ENCODE measurements at regions not wholly inside any gene's neighbourhood (a gene's known extent, or its start where the extent isn't known, plus 50 kb on each side); places are given as distances from the start of the nearest gene placed in this dataset.
"Not testable (repeated sequence)": the region's sequence is repeated elsewhere in the genome, so short reads cannot be mapped to it uniquely, and the experiment has no call there.

- no peak for DNase-seq
Observed at GRCh38 chr9:113665756-113666155, 202.2 kb downstream of the RGS3 start.

- no peak for DNase-seq
Observed at GRCh38 chr9:113668061-113668460, 204.5 kb downstream of the RGS3 start.

GRCh38 chr9:113669522-113670115, 206.1 kb downstream of the RGS3 start:
- no peak for DNase-seq

GRCh38 chr9:113673726-113674125, 202.4 kb upstream of the ZNF618 start:
- DNase-seq: no peak

GRCh38 chr9:113674436-113674835, 201.7 kb upstream of the ZNF618 start:
- DNase-seq: no peak

GRCh38 chr9:113675475-113675941, 200.6 kb upstream of the ZNF618 start:
- no peak for DNase-seq

GRCh38 chr9:113677057-113677456, 199.1 kb upstream of the ZNF618 start:
- DNase-seq: no peak

- DNase-seq: no peak
Observed at GRCh38 chr9:113677569-113677968, 198.5 kb upstream of the ZNF618 start.

GRCh38 chr9:113678119-113678858, 197.8 kb upstream of the ZNF618 start:
- DNase-seq: no peak

- no peak for DNase-seq
Observed at GRCh38 chr9:113678859-113679256, 197.3 kb upstream of the ZNF618 start.

- peak; percentile 38 for DNase-seq
Observed at GRCh38 chr9:113682297-113682771, 193.8 kb upstream of the ZNF618 start.

GRCh38 chr9:113685636-113686035, 190.5 kb upstream of the ZNF618 start:
- DNase-seq: not testable (repeated sequence)

GRCh38 chr9:113687107-113687679, 188.9 kb upstream of the ZNF618 start:
- DNase-seq: no peak

- no peak for DNase-seq
Observed at GRCh38 chr9:113687680-113688371, 188.3 kb upstream of the ZNF618 start.

GRCh38 chr9:113690055-113690740, 185.9 kb upstream of the ZNF618 start:
- no peak for DNase-seq

GRCh38 chr9:113692256-113692655, 183.9 kb upstream of the ZNF618 start:
- no peak for DNase-seq

GRCh38 chr9:113694912-113695311, 181.2 kb upstream of the ZNF618 start:
- no peak for DNase-seq

- no peak for DNase-seq
Observed at GRCh38 chr9:113695440-113695851, 180.7 kb upstream of the ZNF618 start.

- no peak for DNase-seq
Observed at GRCh38 chr9:113695901-113696300, 180.2 kb upstream of the ZNF618 start.

GRCh38 chr9:113701774-113702755, 174.0 kb upstream of the ZNF618 start:
- DNase-seq: no peak

- no peak for DNase-seq
Observed at GRCh38 chr9:113705306-113705927, 170.7 kb upstream of the ZNF618 start.

All from NCI-H510A (cell line).